Left lung (tissue), 4 donors: ENCODE measurements at regions not wholly inside any gene's neighbourhood (a gene's known extent, or its start where the extent isn't known, plus 50 kb on each side); places are given as distances from the start of the nearest gene placed in this dataset.
"Not testable (repeated sequence)": the region's sequence is repeated elsewhere in the genome, so short reads cannot be mapped to it uniquely, and the experiment has no call there.

Experiments
- ATAC-seq: fragments of 200-7000 bp; cut with Tn5 transposase; one replicate; pipeline ENCODE4 v1.9.1; 2020; ENCODE audit warnings: moderate library complexity
- DNase-seq, 4 donors: peaks; one replicate each; pipeline ENCODE4 v3.0.0-alpha.2; 2013 to 2020
- H3K27ac ChIP-seq, 2 donors: fragments of 200-600 bp; sonication (generic) in 1 of 2; one replicate each; pipeline versions ENCODE4 v1.5.0 to v1.8.0; 2020 to 2021
- H3K27me3 ChIP-seq, 2 donors: fragments of 200-600 bp; sonication (generic) in 1 of 2; one replicate each; pipeline versions ENCODE4 v1.5.0 to v1.8.0; 2020 to 2021
- H3K36me3 ChIP-seq, 2 donors: fragments of 200-600 bp; sonication (generic) in 1 of 2; one replicate each; pipeline versions ENCODE4 v1.5.0 to v1.8.0; 2020 to 2021
- H3K4me1 ChIP-seq, 2 donors: fragments of 200-600 bp; one replicate each; pipeline ENCODE4 v1.8.0; 2021
- H3K4me3 ChIP-seq, 2 donors: fragments of 200-600 bp; sonication (generic) in 1 of 2; one replicate each; pipeline versions ENCODE4 v1.5.0 to v1.8.0; 2020 to 2021; ENCODE audit warnings: mild to moderate bottlenecking in 1 of 2
- H3K9me3 ChIP-seq, 2 donors: fragments of 200-600 bp; sonication (generic) in 1 of 2; one replicate each; pipeline versions ENCODE4 v1.5.0 to v1.8.0; 2020 to 2021
- CTCF ChIP-seq, 2 donors: fragments of 200-600 bp; sonication (generic) in 1 of 2; IDR thresholded peaks; one replicate each; pipeline versions ENCODE4 v1.5.0 to v1.8.0; 2021; ENCODE audit warnings: antibody characterized with exemption in 2 of 2
- intact Hi-C, 2 donors: fragments of 100-400 bp; cut with DNase I; formaldehyde crosslinking; loops; one replicate each; pipeline versions ENCODE4 v1.11.2 to v1.14.2; 2022
- donor health status: DM: no; HTN: yes; CAD: no.
- donor health status: DM: no; HTN: no; CAD: no.

DNA sequence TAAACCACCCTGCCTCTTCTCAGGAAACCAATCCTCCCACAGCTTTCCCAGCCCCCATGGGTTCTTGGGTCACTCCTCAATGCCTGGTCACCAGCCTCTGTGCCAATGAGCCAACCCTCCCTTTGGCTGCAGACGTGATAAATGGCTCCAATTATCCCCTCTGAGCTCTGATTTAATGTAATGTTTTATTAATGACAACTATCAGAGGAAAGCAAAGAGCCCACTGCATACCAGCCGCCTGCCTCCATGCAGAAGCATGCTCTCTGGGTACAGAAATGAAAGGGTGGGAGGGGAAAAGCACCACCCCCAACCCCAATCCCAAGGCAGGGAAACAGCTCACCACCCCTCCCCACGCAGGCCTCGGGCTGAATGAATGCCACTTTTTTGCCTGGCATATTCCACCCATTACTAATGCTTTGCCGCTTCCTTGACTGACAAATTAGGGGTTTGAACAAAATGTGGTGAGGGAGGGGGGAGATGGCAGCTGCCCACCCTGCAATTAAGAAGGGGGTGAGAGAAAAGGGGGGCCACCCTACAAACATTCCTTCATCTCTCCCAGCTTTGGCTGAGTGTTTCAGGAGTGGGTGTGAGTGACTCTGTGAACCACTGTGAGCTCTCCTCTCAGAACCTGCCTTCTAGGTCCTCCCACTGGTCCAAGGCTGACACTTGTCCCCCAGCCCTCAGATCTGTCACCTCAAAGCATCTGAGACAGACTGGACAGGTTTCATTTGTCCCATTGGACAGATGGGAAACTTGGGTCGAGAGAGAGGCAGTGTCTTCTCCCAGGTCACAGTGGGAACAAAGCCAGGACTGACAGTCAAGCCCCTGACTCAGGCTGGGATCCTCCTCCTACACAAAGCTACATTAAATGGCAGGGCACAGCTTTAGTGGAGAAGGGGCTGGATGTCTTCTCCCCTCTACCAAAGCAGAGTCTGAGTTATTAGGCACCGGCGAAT is 161.5 kb downstream of the TMEM132E start:
- no peak for ATAC-seq
- TF ChIP-seq CTCF (IDR thresholded peaks at IDR 0.05), result no peak
- no peak for DNase-seq
- Histone ChIP-seq H3K4me3 (no peak overlapping the region), H3K4me1 (no peaks in the 10 kb centered on the region), H3K27me3 (peaks cover 0 to 25% of the 10 kb centered on the region in 2 donors), H3K9me3 (no peaks in the 10 kb centered on the region), H3K27ac (no peak overlapping the region), H3K36me3 (no peaks in the 10 kb centered on the region)
- intact Hi-C loops, result no loop called here

- Histone ChIP-seq H3K4me3 (no peak overlapping the region), H3K27ac (no peak overlapping the region), H3K36me3 (no peaks in the 10 kb centered on the region), H3K4me1 (no peaks in the 10 kb centered on the region), H3K9me3 (no peaks in the 10 kb centered on the region), H3K27me3 (peaks cover 0 to 35% of the 10 kb centered on the region in 2 donors)
- TF ChIP-seq CTCF (IDR thresholded peaks at IDR 0.05), result no peak
- ATAC-seq, result no peak
- intact Hi-C loops, result no loop called here
- DNase-seq, result no peak
These were observed 160.0 kb downstream of the TMEM132E start for GRCh38 chr17:34739386-34739785.

DNA sequence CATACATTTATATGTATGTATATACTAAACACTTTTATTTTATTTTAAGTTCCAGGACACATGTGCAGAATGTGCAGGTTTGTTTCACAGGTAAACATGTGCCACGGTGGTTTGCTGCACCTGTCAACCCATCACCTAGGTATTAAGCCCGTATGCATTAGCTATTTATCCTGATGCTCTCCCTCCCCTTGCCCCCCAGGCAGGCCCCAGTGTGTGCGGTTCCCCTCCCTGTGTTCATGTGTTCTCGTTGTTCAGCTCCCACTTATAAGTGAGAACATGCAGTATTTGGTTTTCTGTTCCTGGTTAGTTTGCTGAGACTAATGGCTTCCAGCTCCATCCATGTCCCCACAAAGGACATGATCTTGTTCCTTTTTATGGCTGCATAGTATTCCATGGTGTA is 158.3 kb downstream of the TMEM132E start:
- H3K36me3 ChIP-seq, intact Hi-C loops, H3K4me3 ChIP-seq, ATAC-seq, H3K4me1 ChIP-seq, H3K9me3 ChIP-seq, DNase-seq, H3K27ac ChIP-seq: not testable (repeated sequence)
- peaks cover 0 to 26% of the 10 kb centered on the region in 2 donors for H3K27me3 ChIP-seq

DNA sequence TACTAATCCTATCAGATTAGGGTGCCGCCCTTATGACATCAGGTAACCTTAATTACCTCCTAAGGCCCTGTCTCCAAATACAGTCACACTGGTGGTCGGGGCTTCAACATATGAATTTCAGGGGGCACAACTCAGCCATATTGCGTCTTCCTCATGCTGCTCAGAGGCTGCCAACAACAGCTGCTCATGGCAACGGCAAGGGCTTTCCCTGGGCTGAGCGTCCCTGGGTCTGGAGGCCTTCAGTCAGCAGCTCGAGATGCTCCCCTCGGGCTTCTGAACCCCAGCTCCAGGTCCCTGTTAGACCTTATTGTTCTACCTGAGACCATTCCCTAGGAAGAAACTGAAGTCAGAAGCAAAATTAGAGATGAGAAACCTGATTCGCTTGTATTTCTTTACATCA is 157.2 kb downstream of the TMEM132E start:
- Histone ChIP-seq H3K36me3 (no peaks in the 10 kb centered on the region), H3K4me1 (no peaks in the 10 kb centered on the region), H3K9me3 (no peaks in the 10 kb centered on the region), H3K27ac (no peak overlapping the region), H3K4me3 (no peak overlapping the region), H3K27me3 (peaks cover 0 to 17% of the 10 kb centered on the region in 2 donors)
- intact Hi-C loops, result no loop called here
- DNase-seq, result no peak
- no peak for TF ChIP-seq CTCF (IDR thresholded peaks at IDR 0.05)
- no peak for ATAC-seq

GRCh38 chr17:34733333-34733732 is 154.0 kb downstream of the TMEM132E start:
- peaks cover 0 to 18% of the 10 kb centered on the region in 2 donors for H3K27me3 ChIP-seq
- TF ChIP-seq CTCF (IDR thresholded peaks at IDR 0.05), result no peak
- H3K9me3 ChIP-seq, result no peaks in the 10 kb centered on the region
- no peaks in the 10 kb centered on the region for H3K4me1 ChIP-seq
- DNase-seq, result no peak
- H3K27ac ChIP-seq, result no peak overlapping the region
- H3K4me3 ChIP-seq, result no peak overlapping the region
- no peak for ATAC-seq
- intact Hi-C loops, result no loop called here
- H3K36me3 ChIP-seq, result no peaks in the 10 kb centered on the region
